ENCODE measurements at regions not wholly inside any gene's neighbourhood (a gene's known extent, or its start where the extent isn't known, plus 50 kb on each side); places are given as distances from the start of the nearest gene placed in this dataset.

- BruUV-seq (replicated peaks) = no TSS peak
- CTCF ChIA-PET = no interaction called here
- Histone ChIP-seq H3K4me2 (ENCODE audit: insufficient read depth, low read length) (no peak overlapping the region), H3K36me3 (ENCODE audit: control insufficient read depth in 2 of 2, extremely low read depth in 1 of 2, insufficient read depth in 2 of 2, low read length in 2 of 2) (no peaks in the 10 kb centered on the region), H3K27ac (ENCODE audit: insufficient read depth, low read depth, low read length) (no peak overlapping the region), H3K9me3 (replicated peaks; ENCODE audit: control insufficient read depth, insufficient read depth, low read length) (no peaks in the 10 kb centered on the region), H3K79me2 (ENCODE audit: control insufficient read depth, insufficient read depth, low read length) (no peaks in the 10 kb centered on the region), H2AFZ (ENCODE audit: low read depth, low read length) (no peak overlapping the region), H3K4me1 (ENCODE audit: control insufficient read depth, extremely low read depth, insufficient read depth, low read length) (no peaks in the 10 kb centered on the region), H3K4me3 (replicated peaks in 1 of 3; ENCODE audit: insufficient read depth in 1 of 3, low read depth in 1 of 3, low read length in 3 of 3) (no peak overlapping the region), H3K9me1 (replicated peaks; ENCODE audit: control insufficient read depth, extremely low read depth, insufficient read depth, low read length) (no peaks in the 10 kb centered on the region), H4K20me1 (replicated peaks; ENCODE audit: control insufficient read depth, extremely low read depth, insufficient read depth, low read length) (no peaks in the 10 kb centered on the region), H3K27me3 (ENCODE audit: control insufficient read depth in 2 of 2, insufficient read depth in 2 of 2, low read length in 2 of 2) (no peaks in the 10 kb centered on the region), H3K9ac (replicated peaks; ENCODE audit: extremely low read depth, insufficient read depth, low read length) (no peak overlapping the region)
- DNase-seq (ENCODE audit: low read depth, low spot score) (no peak), FAIRE-seq (no peak)
- dilution Hi-C loops (cut with MboI; ENCODE audit: extremely low pct_ligation_motif_present, low sequenced_read_pairs) (no loop called here), intact Hi-C loops (cut with micrococcal nuclease) (no loop called here)
- no peak for TF ChIP-seq MAX (IDR thresholded peaks at IDR 0.05; ENCODE audit: insufficient read depth, insufficient read length)
- no peak for TF ChIP-seq FOS (IDR thresholded peaks at IDR 0.05; ENCODE audit: borderline replicate concordance, insufficient read depth, low read length)
- no peak for TF ChIP-seq JUN (IDR thresholded peaks at IDR 0.05; ENCODE audit: borderline replicate concordance, insufficient read depth, insufficient read length, low read depth)
- no peak for TF ChIP-seq POLR2AphosphoS5 (IDR thresholded peaks at IDR 0.05; ENCODE audit: insufficient read depth, low read depth, low read length)
- no peak for TF ChIP-seq EZH2 (IDR thresholded peaks at IDR 0.05; ENCODE audit: borderline replicate concordance, low read depth, low read length, severe bottlenecking)
- no peak for TF ChIP-seq POLR2A (IDR thresholded peaks at IDR 0.05; ENCODE audit: low read depth, low read length)
- no peak for TF ChIP-seq GATA2 (IDR thresholded peaks at IDR 0.05; ENCODE audit: insufficient read depth, insufficient read length, low read depth, low read length)
- no peak for TF ChIP-seq CTCF (IDR thresholded peaks at IDR 0.05; ENCODE audit: extremely low read depth in 1 of 2, insufficient read depth in 1 of 2, low read depth in 1 of 2, low read length in 2 of 2)
- TF ChIP-seq MYC (IDR thresholded peaks at IDR 0.05; ENCODE audit: low read depth, low read length) = no peak
- POLR2A ChIA-PET = no interaction called here
Observed at GRCh38 chr5:30891660-30892059, 301.8 kb upstream of the CDH6 start.

All from endothelial cell of umbilical vein (primary cell).